ENCODE measurements at regions not wholly inside any gene's neighbourhood (a gene's known extent, or its start where the extent isn't known, plus 50 kb on each side); places are given as distances from the start of the nearest gene placed in this dataset.
"Not testable (repeated sequence)": the region's sequence is repeated elsewhere in the genome, so short reads cannot be mapped to it uniquely, and the experiment has no call there.

GRCh38 chr21:7916329-7917303 lies 2604.8 kb upstream of the TPTE start:
- Histone ChIP-seq H3K27me3 (no peaks in the 10 kb centered on the region), H3K27ac (replicated peaks in 1 of 4) (no peak overlapping the region)
- TF ChIP-seq POLR2AphosphoS5 (IDR thresholded peaks at IDR 0.05) (no peak), EP300 (IDR thresholded peaks at IDR 0.05) (no peak), POLR2A (IDR thresholded peaks at IDR 0.05; ENCODE audit: low read depth) (no peak), CTCF (IDR thresholded peaks at IDR 0.05) (no peak)

GRCh38 chr21:7917729-7918128 lies 2603.7 kb upstream of the TPTE start:
- no peaks in the 10 kb centered on the region for H3K4me1 ChIP-seq
- WGBS = 63% methylated on average over 14 of the region's 14 CpGs
- no peaks in the 10 kb centered on the region for H3K27me3 ChIP-seq
- no peaks in the 10 kb centered on the region for H3K36me3 ChIP-seq
- no peak overlapping the region for H3K4me3 ChIP-seq
- H3K27ac ChIP-seq (replicated peaks in 1 of 4) = no peak overlapping the region
- TF ChIP-seq POLR2AphosphoS5 (IDR thresholded peaks at IDR 0.05) = no peak
- no peak for TF ChIP-seq POLR2A (IDR thresholded peaks at IDR 0.05; ENCODE audit: low read depth)
- no peak for TF ChIP-seq CTCF (IDR thresholded peaks at IDR 0.05)
- TF ChIP-seq EP300 (IDR thresholded peaks at IDR 0.05) = no peak
- no peak for DNase-seq (ENCODE audit: extremely low spot score)
- peaks cover 0 to 12% (median 0%) of the 10 kb centered on the region in 4 donors for H3K9me3 ChIP-seq
- intact Hi-C loops (cut with DNase I) = no loop called here

More at GRCh38 chr21:7916329-7917303, 2604.8 kb upstream of the TPTE start:
- H3K4me3 ChIP-seq = no peak overlapping the region
- H3K36me3 ChIP-seq = no peaks in the 10 kb centered on the region
- no peak for DNase-seq (ENCODE audit: extremely low spot score)
- 71% methylated on average over 25 of the region's 25 CpGs for WGBS
- H3K9me3 ChIP-seq = peaks cover 0 to 8% (median 0%) of the 10 kb centered on the region in 4 donors
- intact Hi-C loops (cut with DNase I) = no loop called here
- no peaks in the 10 kb centered on the region for H3K4me1 ChIP-seq

GRCh38 chr21:7925918-7926582 lies 2595.3 kb upstream of the TPTE start:
- WGBS = 72% methylated on average over 16 of the region's 16 CpGs
- DNase-seq (ENCODE audit: extremely low spot score); intact Hi-C loops (cut with DNase I); H3K27ac ChIP-seq (replicated peaks in 1 of 4); H3K36me3 ChIP-seq; H3K4me1 ChIP-seq; H3K27me3 ChIP-seq; H3K4me3 ChIP-seq: not testable (repeated sequence)
- peaks cover 0 to 78% (median 19%) of the 10 kb centered on the region in 4 donors for H3K9me3 ChIP-seq

GRCh38 chr21:7928528-7928927 lies 2592.9 kb upstream of the TPTE start:
- H3K27me3 ChIP-seq; intact Hi-C loops (cut with DNase I); H3K36me3 ChIP-seq; H3K27ac ChIP-seq (replicated peaks in 1 of 4); H3K4me3 ChIP-seq; DNase-seq (ENCODE audit: extremely low spot score); H3K4me1 ChIP-seq: not testable (repeated sequence)
- H3K9me3 ChIP-seq = peaks cover 0 to 91% (median 44%) of the 10 kb centered on the region in 4 donors
- 66% methylated on average over 12 of the region's 12 CpGs for WGBS

- intact Hi-C loops (cut with DNase I); H3K4me1 ChIP-seq; H3K36me3 ChIP-seq; H3K27me3 ChIP-seq; H3K4me3 ChIP-seq; H3K27ac ChIP-seq (replicated peaks in 1 of 4); DNase-seq (ENCODE audit: extremely low spot score): not testable (repeated sequence)
- peaks cover 0 to 89% (median 54%) of the 10 kb centered on the region in 4 donors for H3K9me3 ChIP-seq
- 75% methylated on average over 12 of the region's 12 CpGs for WGBS
Observed at GRCh38 chr21:7929586-7929985, 2591.8 kb upstream of the TPTE start.

GRCh38 chr21:7930445-7930844 lies 2590.9 kb upstream of the TPTE start:
- H3K36me3 ChIP-seq; H3K4me3 ChIP-seq; H3K27ac ChIP-seq (replicated peaks in 1 of 4); H3K4me1 ChIP-seq; intact Hi-C loops (cut with DNase I); DNase-seq (ENCODE audit: extremely low spot score); H3K27me3 ChIP-seq: not testable (repeated sequence)
- peaks cover 0 to 87% (median 62%) of the 10 kb centered on the region in 4 donors for H3K9me3 ChIP-seq
- 67% methylated on average over 9 of the region's 9 CpGs for WGBS

- H3K4me1 ChIP-seq; intact Hi-C loops (cut with DNase I); DNase-seq (ENCODE audit: extremely low spot score); H3K27ac ChIP-seq (replicated peaks in 1 of 4); H3K4me3 ChIP-seq; H3K36me3 ChIP-seq; H3K27me3 ChIP-seq: not testable (repeated sequence)
- WGBS = 73% methylated on average over 11 of the region's 11 CpGs
- peaks cover 0 to 85% (median 78%) of the 10 kb centered on the region in 4 donors for H3K9me3 ChIP-seq
Observed at GRCh38 chr21:7932113-7932512, 2589.3 kb upstream of the TPTE start.

- H3K4me3 ChIP-seq; H3K27ac ChIP-seq (replicated peaks in 1 of 4); DNase-seq (ENCODE audit: extremely low spot score); intact Hi-C loops (cut with DNase I); H3K4me1 ChIP-seq; H3K36me3 ChIP-seq; H3K27me3 ChIP-seq: not testable (repeated sequence)
- peaks cover 0 to 88% (median 83%) of the 10 kb centered on the region in 4 donors for H3K9me3 ChIP-seq
- WGBS = 72% methylated on average over 14 of the region's 14 CpGs
Observed at GRCh38 chr21:7932834-7933233, 2588.5 kb upstream of the TPTE start.
